Activated T-cell treated with anti-CD3 and anti-CD28 coated beads, Interleukin-2, amount 50 U/mL, for 72 hours (primary cell): ENCODE measurements at regions not wholly inside any gene's neighbourhood (a gene's known extent, or its start where the extent isn't known, plus 50 kb on each side); places are given as distances from the start of the nearest gene placed in this dataset.
"Not testable (repeated sequence)": the region's sequence is repeated elsewhere in the genome, so short reads cannot be mapped to it uniquely, and the experiment has no call there.

Experiments used
- ATAC-seq, 2 donors: fragments of 150-1000 bp; cut with Tn5 transposase; replicated peaks in 1 of 2; 2 replicates each; pipeline ENCODE4 v1.10.0; 2021; ENCODE audit warnings: moderate library complexity in 2 of 2, mild to moderate bottlenecking in 1 of 2
- DNase-seq, 2 donors: peaks; one replicate each; pipeline ENCODE4 v3.0.0; 2021 to 2022; ENCODE audit warnings: mixed read lengths in 1 of 2
- H3K27ac Mint-ChIP-seq: one replicate; pipeline ENCODE4 v1.8.0; 2022; ENCODE audit warnings: mild to moderate bottlenecking, moderate library complexity, mixed read lengths
- H3K27me3 Mint-ChIP-seq: one replicate; pipeline ENCODE4 v1.8.0; 2022; ENCODE audit warnings: low read depth, mixed read lengths
- H3K36me3 Mint-ChIP-seq, 2 donors: one replicate each; pipeline ENCODE4 v1.8.0; 2022; ENCODE audit warnings: mixed read lengths in 2 of 2, mild to moderate bottlenecking in 1 of 2; ENCODE audit not compliant: insufficient read depth in 2 of 2
- H3K4me1 Mint-ChIP-seq: one replicate; pipeline ENCODE4 v1.8.0; 2022; ENCODE audit warnings: low read depth, mixed read lengths
- H3K4me3 Mint-ChIP-seq, 2 donors: one replicate each; pipeline ENCODE4 v1.8.0; 2022; ENCODE audit warnings: mild to moderate bottlenecking in 2 of 2, mixed read lengths in 2 of 2, moderate library complexity in 2 of 2
- H3K9me3 Mint-ChIP-seq, 2 donors: one replicate each; pipeline ENCODE4 v1.8.0; 2022; ENCODE audit warnings: mixed read lengths in 2 of 2

GRCh38 chr18:70920840-70921374 lies 632.1 kb downstream of the SOCS6 start:
- Mint-ChIP-seq H3K27me3 (no peaks in the 10 kb centered on the region), H3K4me1 (no peaks in the 10 kb centered on the region), H3K27ac (no peak overlapping the region), H3K4me3 (no peak overlapping the region), H3K36me3 (peaks cover 0 to 2% of the 10 kb centered on the region in 2 donors), H3K9me3 (peaks cover 10 to 12% of the 10 kb centered on the region in 2 donors)
- ATAC-seq = no peak
- DNase-seq = no peak

GRCh38 chr18:70907673-70908072 lies 618.8 kb downstream of the SOCS6 start:
- Mint-ChIP-seq H3K9me3 (peaks cover 1 to 3% of the 10 kb centered on the region in 2 donors), H3K36me3 (peaks cover 0 to 2% of the 10 kb centered on the region in 2 donors), H3K27ac (no peak overlapping the region), H3K4me3 (no peak overlapping the region), H3K27me3 (no peaks in the 10 kb centered on the region), H3K4me1 (peaks cover 5% of the 10 kb centered on the region)
- DNase-seq = no peak
- ATAC-seq = no peak

- DNase-seq (no peak), ATAC-seq (no peak)
- Mint-ChIP-seq H3K27ac (no peak overlapping the region), H3K4me1 (no peaks in the 10 kb centered on the region), H3K36me3 (no peaks in the 10 kb centered on the region), H3K4me3 (no peak overlapping the region), H3K27me3 (no peaks in the 10 kb centered on the region), H3K9me3 (no peaks in the 10 kb centered on the region)
Observed at GRCh38 chr18:70892381-70892780, 603.5 kb downstream of the SOCS6 start.

- Mint-ChIP-seq H3K27me3 (no peaks in the 10 kb centered on the region), H3K36me3 (peaks cover 0 to 2% of the 10 kb centered on the region in 2 donors), H3K9me3 (peaks cover 2% of the 10 kb centered on the region in 2 donors), H3K27ac (no peak overlapping the region), H3K4me1 (no peaks in the 10 kb centered on the region), H3K4me3 (no peak overlapping the region)
- DNase-seq (no peak), ATAC-seq (no peak)
Observed at GRCh38 chr18:70870292-70870691, 581.4 kb downstream of the SOCS6 start.

GRCh38 chr18:70848329-70848728 lies 559.5 kb downstream of the SOCS6 start:
- no peaks in the 10 kb centered on the region for H3K36me3 Mint-ChIP-seq
- H3K27ac Mint-ChIP-seq = no peak overlapping the region
- no peak overlapping the region for H3K4me3 Mint-ChIP-seq
- ATAC-seq = no peak
- peaks cover 0 to 2% of the 10 kb centered on the region in 2 donors for H3K9me3 Mint-ChIP-seq
- no peaks in the 10 kb centered on the region for H3K27me3 Mint-ChIP-seq
- H3K4me1 Mint-ChIP-seq = no peaks in the 10 kb centered on the region
- no peak for DNase-seq

- ATAC-seq = no peak
- H3K27ac Mint-ChIP-seq = no peak overlapping the region
- H3K4me3 Mint-ChIP-seq = no peak overlapping the region
- peaks cover 2% of the 10 kb centered on the region in 2 donors for H3K9me3 Mint-ChIP-seq
- no peaks in the 10 kb centered on the region for H3K4me1 Mint-ChIP-seq
- H3K27me3 Mint-ChIP-seq = no peaks in the 10 kb centered on the region
- no peaks in the 10 kb centered on the region for H3K36me3 Mint-ChIP-seq
- DNase-seq = no peak
Observed at GRCh38 chr18:70840649-70841048, 551.8 kb downstream of the SOCS6 start.

GRCh38 chr18:70827632-70828031 lies 538.8 kb downstream of the SOCS6 start:
- H3K9me3 Mint-ChIP-seq = peaks cover 0 to 4% of the 10 kb centered on the region in 2 donors
- no peak overlapping the region for H3K27ac Mint-ChIP-seq
- H3K4me3 Mint-ChIP-seq = no peak overlapping the region
- H3K27me3 Mint-ChIP-seq = no peaks in the 10 kb centered on the region
- no peak for DNase-seq
- no peaks in the 10 kb centered on the region for H3K36me3 Mint-ChIP-seq
- no peaks in the 10 kb centered on the region for H3K4me1 Mint-ChIP-seq
- ATAC-seq = no peak

- H3K27me3 Mint-ChIP-seq = no peaks in the 10 kb centered on the region
- H3K4me3 Mint-ChIP-seq = no peak overlapping the region
- no peak overlapping the region for H3K27ac Mint-ChIP-seq
- H3K36me3 Mint-ChIP-seq = no peaks in the 10 kb centered on the region
- peaks cover 0 to 4% of the 10 kb centered on the region in 2 donors for H3K9me3 Mint-ChIP-seq
- no peak for ATAC-seq
- no peaks in the 10 kb centered on the region for H3K4me1 Mint-ChIP-seq
- no peak for DNase-seq
Observed at GRCh38 chr18:70826571-70826970, 537.7 kb downstream of the SOCS6 start.

GRCh38 chr18:70822691-70823090 lies 533.8 kb downstream of the SOCS6 start:
- Mint-ChIP-seq H3K4me3 (no peak overlapping the region), H3K27ac (no peak overlapping the region), H3K36me3 (peaks cover 0 to 2% of the 10 kb centered on the region in 2 donors), H3K4me1 (no peaks in the 10 kb centered on the region), H3K27me3 (no peaks in the 10 kb centered on the region), H3K9me3 (peaks cover 0 to 3% of the 10 kb centered on the region in 2 donors)
- DNase-seq (no peak), ATAC-seq (no peak)

- H3K9me3 Mint-ChIP-seq = peaks cover 0 to 3% of the 10 kb centered on the region in 2 donors
- ATAC-seq = no peak
- H3K36me3 Mint-ChIP-seq = peaks cover 0 to 2% of the 10 kb centered on the region in 2 donors
- H3K4me1 Mint-ChIP-seq = no peaks in the 10 kb centered on the region
- no peaks in the 10 kb centered on the region for H3K27me3 Mint-ChIP-seq
- H3K4me3 Mint-ChIP-seq = no peak overlapping the region
- DNase-seq = no peak
- H3K27ac Mint-ChIP-seq = no peak overlapping the region
Observed at GRCh38 chr18:70822117-70822516, 533.3 kb downstream of the SOCS6 start.

GRCh38 chr18:70808481-70809056 lies 519.7 kb downstream of the SOCS6 start:
- H3K36me3 Mint-ChIP-seq = peaks cover 0 to 4% of the 10 kb centered on the region in 2 donors

GRCh38 chr18:70781860-70782453 lies 493.1 kb downstream of the SOCS6 start:
- no peaks in the 10 kb centered on the region for H3K36me3 Mint-ChIP-seq
- peak; percentile 59 to 70 for DNase-seq
- ATAC-seq = peak; percentile 87 to 93
- no peaks in the 10 kb centered on the region for H3K4me1 Mint-ChIP-seq
- no peaks in the 10 kb centered on the region for H3K27me3 Mint-ChIP-seq
- no peak overlapping the region for H3K27ac Mint-ChIP-seq
- H3K4me3 Mint-ChIP-seq = no peak overlapping the region
- peaks cover 0 to 4% of the 10 kb centered on the region in 2 donors for H3K9me3 Mint-ChIP-seq

More at GRCh38 chr18:70808481-70809056, 519.7 kb downstream of the SOCS6 start:
- Mint-ChIP-seq H3K27me3 (no peaks in the 10 kb centered on the region), H3K4me1 (no peaks in the 10 kb centered on the region), H3K27ac (no peak overlapping the region), H3K4me3 (no peak overlapping the region), H3K9me3 (peaks cover 2 to 7% of the 10 kb centered on the region in 2 donors)
- no peak for ATAC-seq
- DNase-seq = no peak

GRCh38 chr18:70766254-70766653 lies 477.4 kb downstream of the SOCS6 start:
- not testable (repeated sequence) for DNase-seq, H3K27me3 Mint-ChIP-seq, H3K4me3 Mint-ChIP-seq, H3K36me3 Mint-ChIP-seq, H3K9me3 Mint-ChIP-seq, H3K27ac Mint-ChIP-seq, ATAC-seq, H3K4me1 Mint-ChIP-seq

GRCh38 chr18:70762812-70763211 lies 474.0 kb downstream of the SOCS6 start:
- ATAC-seq = no peak
- no peaks in the 10 kb centered on the region for H3K27me3 Mint-ChIP-seq
- no peak overlapping the region for H3K27ac Mint-ChIP-seq
- no peak overlapping the region for H3K4me3 Mint-ChIP-seq
- H3K9me3 Mint-ChIP-seq = no peaks in the 10 kb centered on the region
- H3K36me3 Mint-ChIP-seq = no peaks in the 10 kb centered on the region
- no peak for DNase-seq
- H3K4me1 Mint-ChIP-seq = no peaks in the 10 kb centered on the region
